ENCODE measurements at regions not wholly inside any gene's neighbourhood (a gene's known extent, or its start where the extent isn't known, plus 50 kb on each side); places are given as distances from the start of the nearest gene placed in this dataset.

DNA sequence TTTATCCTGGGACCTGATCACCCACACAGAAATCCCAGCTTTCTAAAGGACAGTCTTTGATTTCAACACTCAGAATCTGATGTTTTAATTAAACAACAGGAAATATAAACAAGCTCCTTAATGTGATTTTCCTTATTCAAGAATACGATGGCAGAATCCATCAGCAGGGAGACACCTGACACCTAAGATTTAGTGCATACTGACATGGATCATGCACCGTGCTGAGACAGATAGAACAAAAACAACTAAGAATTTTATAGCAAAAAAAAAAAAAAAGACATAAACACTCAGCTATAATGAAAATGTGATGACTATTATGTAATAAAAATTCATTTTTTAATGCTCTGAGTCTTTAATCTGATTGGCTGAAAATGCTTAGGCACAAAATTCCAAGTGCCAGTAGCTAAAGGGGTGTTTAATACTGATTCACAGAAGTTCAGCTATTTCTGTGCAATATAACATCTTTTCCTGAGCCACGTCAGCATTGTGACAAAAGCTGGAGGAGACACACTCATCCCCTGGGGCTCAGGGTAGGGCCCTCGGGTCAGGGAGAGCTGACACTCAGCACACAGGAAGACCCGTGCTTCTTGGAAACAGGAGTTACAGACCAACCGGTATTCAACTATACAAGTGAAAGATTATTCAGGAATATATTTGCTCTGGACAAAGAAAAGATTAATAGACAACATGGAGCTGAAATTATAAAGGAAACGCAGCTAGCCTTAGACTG is 247.4 kb downstream of the FBXO15 start:
- TF ChIP-seq EZH2phosphoT487 (IDR thresholded peaks at IDR 0.05; ENCODE audit: unreplicated experiment) (no peak), CREB1 (CRISPR knock-in tag; IDR thresholded peaks at IDR 0.05; ENCODE audit: low read depth) (no peak), JUNB (IDR thresholded peaks at IDR 0.05; ENCODE audit: unreplicated experiment) (no peak), EZH2 (IDR thresholded peaks at IDR 0.05; ENCODE audit: low read depth, unreplicated experiment) (no peak), ZNF331 (CRISPR knock-in tag; IDR thresholded peaks at IDR 0.05; ENCODE audit: low read depth) (no peak), POLR2AphosphoS5 (IDR thresholded peaks at IDR 0.05; ENCODE audit: low read depth) (no peak), NANOG (IDR thresholded peaks at IDR 0.05; ENCODE audit: borderline replicate concordance) (no peak), STAT1 (IDR thresholded peaks at IDR 0.05; ENCODE audit: unreplicated experiment) (no peak)
- TF ChIP-seq, protein P1, sequence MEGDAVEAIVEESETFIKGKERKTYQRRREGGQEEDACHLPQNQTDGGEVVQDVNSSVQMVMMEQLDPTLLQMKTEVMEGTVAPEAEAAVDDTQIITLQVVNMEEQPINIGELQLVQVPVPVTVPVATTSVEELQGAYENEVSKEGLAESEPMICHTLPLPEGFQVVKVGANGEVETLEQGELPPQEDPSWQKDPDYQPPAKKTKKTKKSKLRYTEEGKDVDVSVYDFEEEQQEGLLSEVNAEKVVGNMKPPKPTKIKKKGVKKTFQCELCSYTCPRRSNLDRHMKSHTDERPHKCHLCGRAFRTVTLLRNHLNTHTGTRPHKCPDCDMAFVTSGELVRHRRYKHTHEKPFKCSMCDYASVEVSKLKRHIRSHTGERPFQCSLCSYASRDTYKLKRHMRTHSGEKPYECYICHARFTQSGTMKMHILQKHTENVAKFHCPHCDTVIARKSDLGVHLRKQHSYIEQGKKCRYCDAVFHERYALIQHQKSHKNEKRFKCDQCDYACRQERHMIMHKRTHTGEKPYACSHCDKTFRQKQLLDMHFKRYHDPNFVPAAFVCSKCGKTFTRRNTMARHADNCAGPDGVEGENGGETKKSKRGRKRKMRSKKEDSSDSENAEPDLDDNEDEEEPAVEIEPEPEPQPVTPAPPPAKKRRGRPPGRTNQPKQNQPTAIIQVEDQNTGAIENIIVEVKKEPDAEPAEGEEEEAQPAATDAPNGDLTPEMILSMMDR (conservative IDR thresholded peaks at IDR 0.05; ENCODE audit: low read depth in 2 of 2): no peak
- TF ChIP-seq, protein P2, sequence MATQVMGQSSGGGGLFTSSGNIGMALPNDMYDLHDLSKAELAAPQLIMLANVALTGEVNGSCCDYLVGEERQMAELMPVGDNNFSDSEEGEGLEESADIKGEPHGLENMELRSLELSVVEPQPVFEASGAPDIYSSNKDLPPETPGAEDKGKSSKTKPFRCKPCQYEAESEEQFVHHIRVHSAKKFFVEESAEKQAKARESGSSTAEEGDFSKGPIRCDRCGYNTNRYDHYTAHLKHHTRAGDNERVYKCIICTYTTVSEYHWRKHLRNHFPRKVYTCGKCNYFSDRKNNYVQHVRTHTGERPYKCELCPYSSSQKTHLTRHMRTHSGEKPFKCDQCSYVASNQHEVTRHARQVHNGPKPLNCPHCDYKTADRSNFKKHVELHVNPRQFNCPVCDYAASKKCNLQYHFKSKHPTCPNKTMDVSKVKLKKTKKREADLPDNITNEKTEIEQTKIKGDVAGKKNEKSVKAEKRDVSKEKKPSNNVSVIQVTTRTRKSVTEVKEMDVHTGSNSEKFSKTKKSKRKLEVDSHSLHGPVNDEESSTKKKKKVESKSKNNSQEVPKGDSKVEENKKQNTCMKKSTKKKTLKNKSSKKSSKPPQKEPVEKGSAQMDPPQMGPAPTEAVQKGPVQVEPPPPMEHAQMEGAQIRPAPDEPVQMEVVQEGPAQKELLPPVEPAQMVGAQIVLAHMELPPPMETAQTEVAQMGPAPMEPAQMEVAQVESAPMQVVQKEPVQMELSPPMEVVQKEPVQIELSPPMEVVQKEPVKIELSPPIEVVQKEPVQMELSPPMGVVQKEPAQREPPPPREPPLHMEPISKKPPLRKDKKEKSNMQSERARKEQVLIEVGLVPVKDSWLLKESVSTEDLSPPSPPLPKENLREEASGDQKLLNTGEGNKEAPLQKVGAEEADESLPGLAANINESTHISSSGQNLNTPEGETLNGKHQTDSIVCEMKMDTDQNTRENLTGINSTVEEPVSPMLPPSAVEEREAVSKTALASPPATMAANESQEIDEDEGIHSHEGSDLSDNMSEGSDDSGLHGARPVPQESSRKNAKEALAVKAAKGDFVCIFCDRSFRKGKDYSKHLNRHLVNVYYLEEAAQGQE (IDR thresholded peaks at IDR 0.05; ENCODE audit: unreplicated experiment): no peak
- TF ChIP-seq, protein P3, sequence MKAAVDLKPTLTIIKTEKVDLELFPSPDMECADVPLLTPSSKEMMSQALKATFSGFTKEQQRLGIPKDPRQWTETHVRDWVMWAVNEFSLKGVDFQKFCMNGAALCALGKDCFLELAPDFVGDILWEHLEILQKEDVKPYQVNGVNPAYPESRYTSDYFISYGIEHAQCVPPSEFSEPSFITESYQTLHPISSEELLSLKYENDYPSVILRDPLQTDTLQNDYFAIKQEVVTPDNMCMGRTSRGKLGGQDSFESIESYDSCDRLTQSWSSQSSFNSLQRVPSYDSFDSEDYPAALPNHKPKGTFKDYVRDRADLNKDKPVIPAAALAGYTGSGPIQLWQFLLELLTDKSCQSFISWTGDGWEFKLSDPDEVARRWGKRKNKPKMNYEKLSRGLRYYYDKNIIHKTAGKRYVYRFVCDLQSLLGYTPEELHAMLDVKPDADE (IDR thresholded peaks at IDR 0.05): no peak

All from GM23338 (cell line).